IMR-90 (cell line): ENCODE measurements at regions not wholly inside any gene's neighbourhood (a gene's known extent, or its start where the extent isn't known, plus 50 kb on each side); places are given as distances from the start of the nearest gene placed in this dataset.

Experiments
- ATAC-seq: fragments of 200-7000 bp; cut with Tn5 transposase; 2 replicates; pipeline ENCODE4 v1.9.1; 2020; ENCODE audit warnings: low read depth, mild to moderate bottlenecking, moderate library complexity
- BruUV-seq: library from RNA; stranded (reverse); fragments of 400-500 nt; replicated peaks from 2 replicates; lab custom pipeline; 2021; lab: Mats Ljungman, UMichigan
- CTCF ChIA-PET: fragments of 300-600 bp; formaldehyde crosslinking; extraction: SDS; loops from one replicate; lab custom pipeline; 2021; ENCODE audit warnings: antibody characterized with exemption; lab: Yijun Ruan, JAX
- POLR2A ChIA-PET: fragments of 300-600 bp; sonication (Branson Sonifier 250); formaldehyde crosslinking; loops from one replicate; lab custom pipeline; 2022; ENCODE audit warnings: antibody characterized with exemption; ENCODE audit not compliant: unreplicated experiment; lab: Charles Lee
- DNase-seq: peaks from one replicate; pipeline ENCODE4 v3.0.0; 2013
- H2AFZ ChIP-seq: replicated peaks from 2 replicates; pipeline ENCODE3; 2013; ENCODE audit warnings: low read length, mild to moderate bottlenecking; ENCODE audit not compliant: poor library complexity
- H2AK5ac ChIP-seq: 2 replicates; pipeline ENCODE4 v1.6.1; 2013; ENCODE audit warnings: low read depth, low read length, inconsistent platforms
- H2AK9ac ChIP-seq: replicated peaks from 2 replicates; pipeline ENCODE3; 2013; ENCODE audit warnings: mild to moderate bottlenecking, low read depth, low read length, moderate library complexity; ENCODE audit not compliant: poor library complexity
- H2BK120ac ChIP-seq: 2 replicates; pipeline ENCODE4 v1.6.1; 2013; ENCODE audit warnings: low read depth, low read length, inconsistent platforms
- H2BK15ac ChIP-seq: 3 replicates; pipeline ENCODE4 v1.6.1; 2013; ENCODE audit warnings: low read depth, low read length, inconsistent platforms
- H2BK20ac ChIP-seq: 2 replicates; pipeline ENCODE4 v1.6.1; 2013; ENCODE audit warnings: low read depth, mild to moderate bottlenecking, inconsistent platforms, low read length, moderate library complexity
- H2BK5ac ChIP-seq: 2 replicates; pipeline ENCODE4 v1.6.1; 2013; ENCODE audit warnings: mild to moderate bottlenecking, low read depth, low read length, inconsistent platforms; ENCODE audit not compliant: poor library complexity, severe bottlenecking
- H3K14ac ChIP-seq: replicated peaks from 2 replicates; pipeline ENCODE4 v1.6.1; 2013; ENCODE audit warnings: low read depth, low read length, inconsistent platforms
- H3K18ac ChIP-seq: 2 replicates; pipeline ENCODE4 v1.6.1; 2013; ENCODE audit warnings: low read depth, low read length, control low read depth
- H3K23ac ChIP-seq: 2 replicates; pipeline ENCODE4 v1.6.1; 2013; ENCODE audit warnings: low read depth, low read length, inconsistent platforms
- H3K27ac ChIP-seq: 2 replicates; pipeline ENCODE4 v1.5.1; 2013; ENCODE audit warnings: mild to moderate bottlenecking, control low read depth, low read length; ENCODE audit not compliant: insufficient read depth
- H3K27me3 ChIP-seq: 2 replicates; pipeline ENCODE4 v1.6.1; 2013; ENCODE audit warnings: low read length; ENCODE audit not compliant: control insufficient read depth, insufficient read depth
- H3K36me3 ChIP-seq: 2 replicates; pipeline ENCODE4 v1.6.1; 2013; ENCODE audit warnings: low read length, mixed read lengths; ENCODE audit not compliant: control insufficient read depth, insufficient read depth
- H3K4ac ChIP-seq: 2 replicates; pipeline ENCODE4 v1.6.1; 2013; ENCODE audit warnings: low read depth, low read length, inconsistent platforms
- H3K4me1 ChIP-seq: 2 replicates; pipeline ENCODE4 v1.6.1; 2013; ENCODE audit warnings: low read length, mixed read lengths; ENCODE audit not compliant: control insufficient read depth, insufficient read depth
- H3K4me2 ChIP-seq: 2 replicates; pipeline ENCODE4 v1.6.1; 2013; ENCODE audit warnings: low read depth, mild to moderate bottlenecking, control low read depth, low read length, moderate library complexity
- H3K4me3 ChIP-seq: 2 replicates; pipeline ENCODE4 v1.5.1; 2013; ENCODE audit warnings: low read depth, mild to moderate bottlenecking, control low read depth, low read length, moderate library complexity; ENCODE audit not compliant: insufficient read depth
- H3K56ac ChIP-seq: 2 replicates; pipeline ENCODE4 v1.6.1; 2013; ENCODE audit warnings: low read length, inconsistent platforms; ENCODE audit not compliant: insufficient read depth; ENCODE audit errors: extremely low read depth
- H3K79me1 ChIP-seq, 2 experiments: 2 replicates each; pipeline ENCODE4 v1.6.1; 2013; ENCODE audit warnings: low read length in 2 of 2, inconsistent platforms in 1 of 2, low read depth in 1 of 2
- H3K9ac ChIP-seq: 2 replicates; pipeline ENCODE4 v1.6.1; 2013; ENCODE audit warnings: low read depth, low read length, control low read depth
- H3K9me1 ChIP-seq: 2 replicates; pipeline ENCODE4 v1.6.1; 2013; ENCODE audit warnings: low read length, inconsistent platforms; ENCODE audit not compliant: insufficient read depth
- H3K9me3 ChIP-seq: 2 replicates; pipeline ENCODE4 v1.6.1; 2013; ENCODE audit warnings: low read length; ENCODE audit not compliant: control insufficient read depth, insufficient read depth
- H4K20me1 ChIP-seq: 2 replicates; pipeline ENCODE4 v1.6.1; 2013; ENCODE audit warnings: low read length, inconsistent platforms; ENCODE audit not compliant: insufficient read depth
- H4K5ac ChIP-seq: 2 replicates; pipeline ENCODE4 v1.6.1; 2013; ENCODE audit warnings: mild to moderate bottlenecking, low read depth, low read length, control low read depth
- H4K8ac ChIP-seq, 2 experiments: 2 replicates each; pipeline ENCODE4 v1.6.1; 2013; ENCODE audit warnings: low read depth in 2 of 2, low read length in 2 of 2, control low read depth in 1 of 2, inconsistent platforms in 1 of 2
- H4K91ac ChIP-seq: 2 replicates; pipeline ENCODE4 v1.6.1; 2013; ENCODE audit warnings: low read depth, low read length, inconsistent platforms; ENCODE audit not compliant: insufficient read depth
- BHLHE40 ChIP-seq: fragments of 150-350 bp; IDR thresholded peaks from 2 replicates; pipeline ENCODE4 v1.6.1; 2016; ENCODE audit warnings: mild to moderate bottlenecking, low read depth, low read length
- CEBPB ChIP-seq: IDR thresholded peaks from 2 replicates; pipeline ENCODE4 v1.6.1; 2012; ENCODE audit warnings: low read depth, low read length, improper control_type of control experiment
- CHD1 ChIP-seq: IDR thresholded peaks from 2 replicates; pipeline ENCODE4 v1.6.1; 2012; ENCODE audit warnings: low read depth, low read length, improper control_type of control experiment
- FOS ChIP-seq: fragments of 150-350 bp; IDR thresholded peaks from 2 replicates; pipeline ENCODE4 v1.6.1; 2016; ENCODE audit warnings: low read depth, low read length
- MAZ ChIP-seq: IDR thresholded peaks from 2 replicates; pipeline ENCODE4 v1.6.1; 2012; ENCODE audit warnings: low read depth, mild to moderate bottlenecking, low read length, improper control_type of control experiment, moderate library complexity, borderline replicate concordance
- MXI1 ChIP-seq: IDR thresholded peaks from 2 replicates; pipeline ENCODE4 v1.6.1; 2012; ENCODE audit warnings: low read depth, mild to moderate bottlenecking, low read length, moderate library complexity, borderline replicate concordance
- NFE2L2 ChIP-seq: fragments of 150-350 bp; IDR thresholded peaks from 2 replicates; pipeline ENCODE4 v1.6.1; 2016; ENCODE audit warnings: low read depth, mild to moderate bottlenecking, low read length
- POLR2A ChIP-seq: IDR thresholded peaks from 2 replicates; pipeline ENCODE4 v1.6.1; 2012; ENCODE audit warnings: mild to moderate bottlenecking, low read depth, low read length
- RAD21 ChIP-seq: IDR thresholded peaks from 2 replicates; pipeline ENCODE4 v1.6.1; 2012; ENCODE audit warnings: low read length, improper control_type of control experiment
- RCOR1 ChIP-seq: IDR thresholded peaks from 2 replicates; pipeline ENCODE4 v1.6.1; 2012; ENCODE audit warnings: mild to moderate bottlenecking, low read length, improper control_type of control experiment; ENCODE audit not compliant: insufficient replicate concordance
- RFX5 ChIP-seq: IDR thresholded peaks from 2 replicates; pipeline ENCODE4 v1.8.0; 2012; ENCODE audit warnings: low read depth, mild to moderate bottlenecking, low read length, moderate library complexity
- WGBS, 2 experiments: methylation state at CpG; one replicate each; pipeline versions ENCODE4 v1.1.5 to v1.1.7; 2013; ENCODE audit warnings: missing lambda C conversion rate in 2 of 2; ENCODE audit not compliant: insufficient read length in 1 of 2; ENCODE audit errors: extremely low coverage in 2 of 2; 5-methylcytosine and 5-hydroxymethylcytosine counted together
- dilution Hi-C: fragments of 300-500 bp; cut with HindIII; formaldehyde crosslinking; loops from one replicate; pipeline ENCODE4 v1.14.3; 2018; ENCODE audit warnings: low sequenced_read_pairs; ENCODE audit not compliant: unreplicated experiment
- in situ Hi-C: fragments of 300-500 bp; cut with MboI; formaldehyde crosslinking; loops from 3 replicates; pipeline ENCODE4 v1.14.3; 2019; ENCODE audit warnings: low sequenced_read_pairs, inconsistent platforms, mixed read lengths
- intact Hi-C: fragments of 100-400 bp; cut with micrococcal nuclease; formaldehyde crosslinking; loops from 2 replicates; pipeline ENCODE4 v1.10.0; 2022
- TF ChIP-seq, protein P1 (sequence below): conservative IDR thresholded peaks from 2 replicates; pipeline ENCODE4 v1.5.1; 2012; ENCODE audit warnings: mild to moderate bottlenecking, low read depth, low read length, improper control_type of control experiment
- TF ChIP-seq, protein P2 (sequence below): fragments of 150-350 bp; IDR thresholded peaks from 2 replicates; pipeline ENCODE4 v1.6.1; 2016; ENCODE audit warnings: low read depth, mild to moderate bottlenecking, low read length, moderate library complexity, borderline replicate concordance
- TF ChIP-seq, protein P3 (sequence below): fragments of 150-350 bp; IDR thresholded peaks from 2 replicates; pipeline ENCODE4 v1.6.1; 2017; ENCODE audit warnings: mild to moderate bottlenecking, antibody characterized with exemption, low read length, low read depth

GRCh38 chr4:89365776-89366175 lies 58.2 kb upstream of the GPRIN3 start:
- no peaks in the 10 kb centered on the region for H3K36me3 ChIP-seq
- H4K20me1 ChIP-seq, result no peaks in the 10 kb centered on the region
- in situ Hi-C loops, result no loop called here
- no CpG with 5 or more reads among the region's 2 CpGs for WGBS, 2 experiments
- H2BK20ac ChIP-seq, result no peak overlapping the region
- H3K4me3 ChIP-seq, result no peak overlapping the region
- H3K9me1 ChIP-seq, result no peaks in the 10 kb centered on the region
- no peak overlapping the region for H2AK9ac ChIP-seq
- H2AK5ac ChIP-seq, result no peak overlapping the region
- H2AFZ ChIP-seq, result no peak overlapping the region
- no peak for ATAC-seq
- no peak overlapping the region for H3K9ac ChIP-seq
- H2BK5ac ChIP-seq, result no peak overlapping the region
- no peak overlapping the region for H2BK15ac ChIP-seq
- no peak overlapping the region for H3K18ac ChIP-seq
- no TSS peak for BruUV-seq
- no peak overlapping the region for H3K4me2 ChIP-seq
- POLR2A ChIA-PET, result no interaction called here
- no peaks in the 10 kb centered on the region for H3K79me1 ChIP-seq
- no peaks in the 10 kb centered on the region for H3K9me3 ChIP-seq
- H3K14ac ChIP-seq, result no peak overlapping the region
- no peak overlapping the region for H4K5ac ChIP-seq
- intact Hi-C loops, result no loop called here
- H4K91ac ChIP-seq, result no peak overlapping the region
- TF ChIP-seq RFX5 (no peak), POLR2A (no peak), FOS (no peak), CEBPB (no peak), BHLHE40 (no peak), NFE2L2 (no peak), MXI1 (no peak), RAD21 (no peak), MAZ (no peak), CHD1 (no peak), RCOR1 (no peak)
- TF ChIP-seq, protein P1, sequence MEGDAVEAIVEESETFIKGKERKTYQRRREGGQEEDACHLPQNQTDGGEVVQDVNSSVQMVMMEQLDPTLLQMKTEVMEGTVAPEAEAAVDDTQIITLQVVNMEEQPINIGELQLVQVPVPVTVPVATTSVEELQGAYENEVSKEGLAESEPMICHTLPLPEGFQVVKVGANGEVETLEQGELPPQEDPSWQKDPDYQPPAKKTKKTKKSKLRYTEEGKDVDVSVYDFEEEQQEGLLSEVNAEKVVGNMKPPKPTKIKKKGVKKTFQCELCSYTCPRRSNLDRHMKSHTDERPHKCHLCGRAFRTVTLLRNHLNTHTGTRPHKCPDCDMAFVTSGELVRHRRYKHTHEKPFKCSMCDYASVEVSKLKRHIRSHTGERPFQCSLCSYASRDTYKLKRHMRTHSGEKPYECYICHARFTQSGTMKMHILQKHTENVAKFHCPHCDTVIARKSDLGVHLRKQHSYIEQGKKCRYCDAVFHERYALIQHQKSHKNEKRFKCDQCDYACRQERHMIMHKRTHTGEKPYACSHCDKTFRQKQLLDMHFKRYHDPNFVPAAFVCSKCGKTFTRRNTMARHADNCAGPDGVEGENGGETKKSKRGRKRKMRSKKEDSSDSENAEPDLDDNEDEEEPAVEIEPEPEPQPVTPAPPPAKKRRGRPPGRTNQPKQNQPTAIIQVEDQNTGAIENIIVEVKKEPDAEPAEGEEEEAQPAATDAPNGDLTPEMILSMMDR, result no peak
- TF ChIP-seq, protein P2, sequence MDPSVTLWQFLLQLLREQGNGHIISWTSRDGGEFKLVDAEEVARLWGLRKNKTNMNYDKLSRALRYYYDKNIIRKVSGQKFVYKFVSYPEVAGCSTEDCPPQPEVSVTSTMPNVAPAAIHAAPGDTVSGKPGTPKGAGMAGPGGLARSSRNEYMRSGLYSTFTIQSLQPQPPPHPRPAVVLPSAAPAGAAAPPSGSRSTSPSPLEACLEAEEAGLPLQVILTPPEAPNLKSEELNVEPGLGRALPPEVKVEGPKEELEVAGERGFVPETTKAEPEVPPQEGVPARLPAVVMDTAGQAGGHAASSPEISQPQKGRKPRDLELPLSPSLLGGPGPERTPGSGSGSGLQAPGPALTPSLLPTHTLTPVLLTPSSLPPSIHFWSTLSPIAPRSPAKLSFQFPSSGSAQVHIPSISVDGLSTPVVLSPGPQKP, result no peak
- TF ChIP-seq, protein P3, sequence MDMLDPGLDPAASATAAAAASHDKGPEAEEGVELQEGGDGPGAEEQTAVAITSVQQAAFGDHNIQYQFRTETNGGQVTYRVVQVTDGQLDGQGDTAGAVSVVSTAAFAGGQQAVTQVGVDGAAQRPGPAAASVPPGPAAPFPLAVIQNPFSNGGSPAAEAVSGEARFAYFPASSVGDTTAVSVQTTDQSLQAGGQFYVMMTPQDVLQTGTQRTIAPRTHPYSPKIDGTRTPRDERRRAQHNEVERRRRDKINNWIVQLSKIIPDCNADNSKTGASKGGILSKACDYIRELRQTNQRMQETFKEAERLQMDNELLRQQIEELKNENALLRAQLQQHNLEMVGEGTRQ, result no peak
- H4K8ac ChIP-seq, result no peak overlapping the region
- H3K27me3 ChIP-seq, result no peaks in the 10 kb centered on the region
- H3K4me1 ChIP-seq, result no peaks in the 10 kb centered on the region
- CTCF ChIA-PET, result no interaction called here
- no peak overlapping the region for H2BK120ac ChIP-seq
- DNase-seq, result no peak
- no peak overlapping the region for H3K56ac ChIP-seq
- dilution Hi-C loops, result no loop called here
- H3K27ac ChIP-seq, result no peak overlapping the region
- no peak overlapping the region for H3K23ac ChIP-seq
- no peak overlapping the region for H3K4ac ChIP-seq
